GM12878 (cell line): ENCODE measurements at regions not wholly inside any gene's neighbourhood (a gene's known extent, or its start where the extent isn't known, plus 50 kb on each side); places are given as distances from the start of the nearest gene placed in this dataset.

Experiments used
- ATAC-seq: fragments of 200-7000 bp; cut with Tn5 transposase; 3 replicates; pipeline ENCODE4 v1.9.1; 2020; ENCODE audit warnings: mild to moderate bottlenecking, moderate library complexity
- BruUV-seq: library from RNA; stranded (reverse); fragments of 400-500 nt; replicated peaks from 2 replicates; lab custom pipeline; 2021; lab: Mats Ljungman, UMichigan
- CTCF ChIA-PET: fragments of 300-600 bp; sonication (Branson Sonifier 250); formaldehyde crosslinking; extraction: SDS; loops from one replicate; lab custom pipeline; 2021; ENCODE audit warnings: inconsistent platforms; lab: Yijun Ruan, JAX
- POLR2A ChIA-PET: fragments of 350-600 bp; formaldehyde crosslinking; extraction: SDS; loops from one replicate; lab custom pipeline; 2021; ENCODE audit warnings: inconsistent platforms; lab: Charles Lee
- RAD21 ChIA-PET: fragments of 300-600 bp; sonication (Branson Sonifier 250); formaldehyde crosslinking; loops from one replicate; lab custom pipeline; 2023; ENCODE audit warnings: antibody characterized with exemption; ENCODE audit not compliant: unreplicated experiment; lab: Charles Lee
- SMC1A ChIA-PET: fragments of 300-600 bp; sonication (Branson Sonifier 250); formaldehyde crosslinking; loops from one replicate; lab custom pipeline; 2023; ENCODE audit not compliant: unreplicated experiment, uncharacterized antibody; lab: Charles Lee
- DNase-seq: peaks from one replicate; pipeline ENCODE4 v3.0.0-alpha.2; 2011; ENCODE audit warnings: low read depth, low spot score
- FAIRE-seq: peaks from 3 replicates; lab custom pipeline; 2011; peaks lifted over from hg19 to GRCh38; lab: Jason Lieb, UNC
- H2AFZ ChIP-seq: 2 replicates; pipeline ENCODE4 v1.6.0; 2011; ENCODE audit warnings: low read depth, low read length, control low read depth; ENCODE audit not compliant: control insufficient read depth
- H3K27ac ChIP-seq: 2 replicates; pipeline ENCODE4 v1.5.1; 2011; ENCODE audit warnings: control low read depth; ENCODE audit not compliant: control insufficient read depth, insufficient read depth
- H3K27me3 ChIP-seq, 2 experiments: replicated peaks in 1 of 2; 2 replicates each; pipeline versions ENCODE4 v1.6.0 to v1.6.1; 2011; ENCODE audit warnings: low read length in 1 of 2; ENCODE audit not compliant: control insufficient read depth in 2 of 2, insufficient read depth in 2 of 2
- H3K36me3 ChIP-seq, 2 experiments: 2 replicates each; pipeline ENCODE4 v1.5.1; 2011; ENCODE audit warnings: low read length in 1 of 2; ENCODE audit not compliant: control insufficient read depth in 2 of 2, insufficient read depth in 2 of 2
- H3K4me1 ChIP-seq: 2 replicates; pipeline ENCODE4 v1.6.1; 2011; ENCODE audit warnings: mild to moderate bottlenecking, low read length, moderate library complexity, mixed read lengths; ENCODE audit not compliant: control insufficient read depth, insufficient read depth
- H3K4me2 ChIP-seq: 2 replicates; pipeline ENCODE4 v1.6.0; 2011; ENCODE audit warnings: control low read depth; ENCODE audit not compliant: control insufficient read depth, insufficient read depth
- H3K4me3 ChIP-seq: fragments of 200-600 bp; sonication (generic); 2 replicates; pipeline ENCODE4 v1.5.1; 2016
- H3K79me2 ChIP-seq: 2 replicates; pipeline ENCODE4 v1.6.0; 2011; ENCODE audit warnings: low read length; ENCODE audit not compliant: control insufficient read depth, insufficient read depth
- H3K9ac ChIP-seq: 2 replicates; pipeline ENCODE4 v1.8.0; 2011; ENCODE audit warnings: low read length, control low read depth, mixed read lengths; ENCODE audit not compliant: control insufficient read depth, insufficient read depth
- H3K9me3 ChIP-seq: replicated peaks from 3 replicates; pipeline ENCODE4 v1.5.1; 2011; ENCODE audit warnings: mild to moderate bottlenecking, low read length; ENCODE audit not compliant: control insufficient read depth, insufficient read depth
- H4K20me1 ChIP-seq: 2 replicates; pipeline ENCODE4 v1.6.0; 2011; ENCODE audit not compliant: control insufficient read depth, insufficient read depth
- ATF3 ChIP-seq: IDR thresholded peaks from 2 replicates; pipeline ENCODE4 v1.6.1; 2011; ENCODE audit warnings: low read depth, mild to moderate bottlenecking, low read length, moderate library complexity, borderline replicate concordance; ENCODE audit errors: extremely low read depth
- CBX3 ChIP-seq: fragments of 200-600 bp; sonication (generic); IDR thresholded peaks from 2 replicates; pipeline ENCODE4 v1.6.1; 2016; ENCODE audit warnings: low read depth, borderline replicate concordance
- CTCF ChIP-seq, 3 experiments: IDR thresholded peaks in 2 of 3; conservative IDR thresholded peaks in 1 of 3; 2 replicates each; pipeline ENCODE4 v1.5.1; 2011; ENCODE audit warnings: low read depth in 3 of 3, low read length in 3 of 3, mild to moderate bottlenecking in 3 of 3, control low read depth in 2 of 3, moderate library complexity in 2 of 3, inconsistent platforms in 1 of 3, mixed read lengths in 1 of 3; ENCODE audit not compliant: control insufficient read depth in 2 of 3, insufficient read depth in 1 of 3; ENCODE audit errors: extremely low read depth in 1 of 3
- RB1 ChIP-seq: fragments of 450-650 bp; formaldehyde crosslinking; IDR thresholded peaks from 2 replicates; pipeline ENCODE4 v1.6.1; 2017; ENCODE audit warnings: mild to moderate bottlenecking, borderline replicate concordance
- RCOR1 ChIP-seq: conservative IDR thresholded peaks from 2 replicates; pipeline ENCODE4 v1.6.1; 2012; ENCODE audit warnings: low read depth, low read length, improper control_type of control experiment
- TAF1 ChIP-seq: IDR thresholded peaks from 2 replicates; pipeline ENCODE4 v1.6.1; 2011; ENCODE audit warnings: mild to moderate bottlenecking, low read depth, low read length, borderline replicate concordance
- ZSCAN29 ChIP-seq: fragments of 450-650 bp; IDR thresholded peaks from 2 replicates; pipeline ENCODE4 v1.6.1; 2017; ENCODE audit warnings: mild to moderate bottlenecking, moderate library complexity
- WGBS: methylation state at CpG from one replicate; pipeline ENCODE4 v1.1.6; 2016; ENCODE audit warnings: low lambda C conversion rate; ENCODE audit not compliant: insufficient replicate concordance, insufficient coverage; ENCODE audit errors: missing lambda C conversion rate; 5-methylcytosine and 5-hydroxymethylcytosine counted together
- in situ Hi-C: fragments of 300-500 bp; cut with MboI; formaldehyde crosslinking; loops from 9 replicates; pipeline ENCODE4 v1.14.3; 2018; ENCODE audit warnings: mixed read lengths
- intact Hi-C: fragments of 100-400 bp; cut with micrococcal nuclease; formaldehyde crosslinking; loops from one replicate; pipeline ENCODE4 v1.14.2; 2022; ENCODE audit not compliant: unreplicated experiment

- FAIRE-seq, result no peak
Measured at GRCh38 chr12:30384976-30385375, 310.7 kb downstream of the IPO8 start.

GRCh38 chr12:30378307-30378706, 317.4 kb downstream of the IPO8 start:
- TF ChIP-seq CTCF (IDR thresholded peaks at IDR 0.05 in 2 of 3, conservative IDR thresholded peaks at IDR 0.05 in 1 of 3; ENCODE audit: control insufficient read depth in 2 of 3, extremely low read depth in 1 of 3, insufficient read depth in 1 of 3, low read depth in 3 of 3, low read length in 3 of 3) (no peak), RB1 (no peak), TAF1 (no peak), ZSCAN29 (no peak), CBX3 (no peak), ATF3 (no peak)
- Histone ChIP-seq H3K36me3 (no peaks in the 10 kb centered on the region), H4K20me1 (no peaks in the 10 kb centered on the region), H3K4me1 (no peaks in the 10 kb centered on the region), H3K27ac (no peak overlapping the region), H3K4me2 (no peak overlapping the region), H3K79me2 (no peaks in the 10 kb centered on the region), H3K27me3 (no peaks in the 10 kb centered on the region), H3K9me3 (no peaks in the 10 kb centered on the region), H3K4me3 (no peak overlapping the region), H2AFZ (no peak overlapping the region), H3K9ac (no peak overlapping the region)
- intact Hi-C loops (no loop called here), in situ Hi-C loops (no loop called here)
- DNase-seq, result no peak
- no peak for FAIRE-seq
- WGBS, result 76% methylated on average over 1 of the region's 1 CpG
- BruUV-seq, result no TSS peak
- ChIA-PET SMC1A (no interaction called here), POLR2A (interaction anchor here (0.6 kb wide), 1 partner anchor 560 kb away, joined by 5 read pairs; no protein-coding TSS in a partner anchor), CTCF (no interaction called here), RAD21 (no interaction called here)
- no peak for ATAC-seq

More at GRCh38 chr12:30384976-30385375, 310.7 kb downstream of the IPO8 start:
- no TSS peak for BruUV-seq
- no peak for TF ChIP-seq RCOR1
- H2AFZ ChIP-seq, result no peak overlapping the region
- RAD21 ChIA-PET, result no interaction called here
- intact Hi-C loops (no loop called here), in situ Hi-C loops (no loop called here)
- no peaks in the 10 kb centered on the region for H3K27me3 ChIP-seq
- H3K4me3 ChIP-seq, result no peak overlapping the region
- no peak overlapping the region for H3K27ac ChIP-seq
- POLR2A ChIA-PET, result no interaction called here
- H4K20me1 ChIP-seq, result no peaks in the 10 kb centered on the region
- H3K4me1 ChIP-seq, result no peaks in the 10 kb centered on the region
- 100% methylated on average over 1 of the region's 1 CpG for WGBS
- no peaks in the 10 kb centered on the region for H3K79me2 ChIP-seq
- SMC1A ChIA-PET, result no interaction called here
- no peaks in the 10 kb centered on the region for H3K9me3 ChIP-seq
- no peak overlapping the region for H3K4me2 ChIP-seq
- CTCF ChIA-PET, result no interaction called here
- no peak for DNase-seq
- no peaks in the 10 kb centered on the region for H3K36me3 ChIP-seq
- no peak for ATAC-seq
- no peak overlapping the region for H3K9ac ChIP-seq
